IMR-90 (cell line): ENCODE measurements at regions not wholly inside any gene's neighbourhood (a gene's known extent, or its start where the extent isn't known, plus 50 kb on each side); places are given as distances from the start of the nearest gene placed in this dataset.
A peak's percentile ranks its signal among the peaks of the same experiment; 100 is the strongest.

Experiments
- ATAC-seq: fragments of 200-7000 bp; cut with Tn5 transposase; 2 replicates; pipeline ENCODE4 v1.9.1; 2020; ENCODE audit warnings: low read depth, mild to moderate bottlenecking, moderate library complexity
- BruUV-seq: library from RNA; stranded (reverse); fragments of 400-500 nt; replicated peaks from 2 replicates; lab custom pipeline; 2021; lab: Mats Ljungman, UMichigan
- CTCF ChIA-PET: fragments of 300-600 bp; formaldehyde crosslinking; extraction: SDS; loops from one replicate; lab custom pipeline; 2021; ENCODE audit warnings: antibody characterized with exemption; lab: Yijun Ruan, JAX
- POLR2A ChIA-PET: fragments of 300-600 bp; sonication (Branson Sonifier 250); formaldehyde crosslinking; loops from one replicate; lab custom pipeline; 2022; ENCODE audit warnings: antibody characterized with exemption; ENCODE audit not compliant: unreplicated experiment; lab: Charles Lee
- DNase-seq: peaks from one replicate; pipeline ENCODE4 v3.0.0; 2013
- H2AFZ ChIP-seq: replicated peaks from 2 replicates; pipeline ENCODE3; 2013; ENCODE audit warnings: low read length, mild to moderate bottlenecking; ENCODE audit not compliant: poor library complexity
- H2AK5ac ChIP-seq: 2 replicates; pipeline ENCODE4 v1.6.1; 2013; ENCODE audit warnings: low read depth, low read length, inconsistent platforms
- H2AK9ac ChIP-seq: replicated peaks from 2 replicates; pipeline ENCODE3; 2013; ENCODE audit warnings: mild to moderate bottlenecking, low read depth, low read length, moderate library complexity; ENCODE audit not compliant: poor library complexity
- H2BK120ac ChIP-seq: 2 replicates; pipeline ENCODE4 v1.6.1; 2013; ENCODE audit warnings: low read depth, low read length, inconsistent platforms
- H2BK15ac ChIP-seq: 3 replicates; pipeline ENCODE4 v1.6.1; 2013; ENCODE audit warnings: low read depth, low read length, inconsistent platforms
- H2BK20ac ChIP-seq: 2 replicates; pipeline ENCODE4 v1.6.1; 2013; ENCODE audit warnings: low read depth, mild to moderate bottlenecking, inconsistent platforms, low read length, moderate library complexity
- H2BK5ac ChIP-seq: 2 replicates; pipeline ENCODE4 v1.6.1; 2013; ENCODE audit warnings: mild to moderate bottlenecking, low read depth, low read length, inconsistent platforms; ENCODE audit not compliant: poor library complexity, severe bottlenecking
- H3K14ac ChIP-seq: replicated peaks from 2 replicates; pipeline ENCODE4 v1.6.1; 2013; ENCODE audit warnings: low read depth, low read length, inconsistent platforms
- H3K18ac ChIP-seq: 2 replicates; pipeline ENCODE4 v1.6.1; 2013; ENCODE audit warnings: low read depth, low read length, control low read depth
- H3K23ac ChIP-seq: 2 replicates; pipeline ENCODE4 v1.6.1; 2013; ENCODE audit warnings: low read depth, low read length, inconsistent platforms
- H3K27ac ChIP-seq: 2 replicates; pipeline ENCODE4 v1.5.1; 2013; ENCODE audit warnings: mild to moderate bottlenecking, control low read depth, low read length; ENCODE audit not compliant: insufficient read depth
- H3K27me3 ChIP-seq: 2 replicates; pipeline ENCODE4 v1.6.1; 2013; ENCODE audit warnings: low read length; ENCODE audit not compliant: control insufficient read depth, insufficient read depth
- H3K36me3 ChIP-seq: 2 replicates; pipeline ENCODE4 v1.6.1; 2013; ENCODE audit warnings: low read length, mixed read lengths; ENCODE audit not compliant: control insufficient read depth, insufficient read depth
- H3K4ac ChIP-seq: 2 replicates; pipeline ENCODE4 v1.6.1; 2013; ENCODE audit warnings: low read depth, low read length, inconsistent platforms
- H3K4me1 ChIP-seq: 2 replicates; pipeline ENCODE4 v1.6.1; 2013; ENCODE audit warnings: low read length, mixed read lengths; ENCODE audit not compliant: control insufficient read depth, insufficient read depth
- H3K4me2 ChIP-seq: 2 replicates; pipeline ENCODE4 v1.6.1; 2013; ENCODE audit warnings: low read depth, mild to moderate bottlenecking, control low read depth, low read length, moderate library complexity
- H3K4me3 ChIP-seq: 2 replicates; pipeline ENCODE4 v1.5.1; 2013; ENCODE audit warnings: low read depth, mild to moderate bottlenecking, control low read depth, low read length, moderate library complexity; ENCODE audit not compliant: insufficient read depth
- H3K56ac ChIP-seq: 2 replicates; pipeline ENCODE4 v1.6.1; 2013; ENCODE audit warnings: low read length, inconsistent platforms; ENCODE audit not compliant: insufficient read depth; ENCODE audit errors: extremely low read depth
- H3K79me1 ChIP-seq, 2 experiments: 2 replicates each; pipeline ENCODE4 v1.6.1; 2013; ENCODE audit warnings: low read length in 2 of 2, inconsistent platforms in 1 of 2, low read depth in 1 of 2
- H3K9ac ChIP-seq: 2 replicates; pipeline ENCODE4 v1.6.1; 2013; ENCODE audit warnings: low read depth, low read length, control low read depth
- H3K9me1 ChIP-seq: 2 replicates; pipeline ENCODE4 v1.6.1; 2013; ENCODE audit warnings: low read length, inconsistent platforms; ENCODE audit not compliant: insufficient read depth
- H3K9me3 ChIP-seq: 2 replicates; pipeline ENCODE4 v1.6.1; 2013; ENCODE audit warnings: low read length; ENCODE audit not compliant: control insufficient read depth, insufficient read depth
- H4K20me1 ChIP-seq: 2 replicates; pipeline ENCODE4 v1.6.1; 2013; ENCODE audit warnings: low read length, inconsistent platforms; ENCODE audit not compliant: insufficient read depth
- H4K5ac ChIP-seq: 2 replicates; pipeline ENCODE4 v1.6.1; 2013; ENCODE audit warnings: mild to moderate bottlenecking, low read depth, low read length, control low read depth
- H4K8ac ChIP-seq, 2 experiments: 2 replicates each; pipeline ENCODE4 v1.6.1; 2013; ENCODE audit warnings: low read depth in 2 of 2, low read length in 2 of 2, control low read depth in 1 of 2, inconsistent platforms in 1 of 2
- H4K91ac ChIP-seq: 2 replicates; pipeline ENCODE4 v1.6.1; 2013; ENCODE audit warnings: low read depth, low read length, inconsistent platforms; ENCODE audit not compliant: insufficient read depth
- BHLHE40 ChIP-seq: fragments of 150-350 bp; IDR thresholded peaks from 2 replicates; pipeline ENCODE4 v1.6.1; 2016; ENCODE audit warnings: mild to moderate bottlenecking, low read depth, low read length
- CEBPB ChIP-seq: IDR thresholded peaks from 2 replicates; pipeline ENCODE4 v1.6.1; 2012; ENCODE audit warnings: low read depth, low read length, improper control_type of control experiment
- CHD1 ChIP-seq: IDR thresholded peaks from 2 replicates; pipeline ENCODE4 v1.6.1; 2012; ENCODE audit warnings: low read depth, low read length, improper control_type of control experiment
- ELK1 ChIP-seq: fragments of 150-350 bp; IDR thresholded peaks from 2 replicates; pipeline ENCODE4 v1.6.1; 2016; ENCODE audit warnings: low read depth, mild to moderate bottlenecking, low read length, moderate library complexity, borderline replicate concordance
- FOS ChIP-seq: fragments of 150-350 bp; IDR thresholded peaks from 2 replicates; pipeline ENCODE4 v1.6.1; 2016; ENCODE audit warnings: low read depth, low read length
- MAFK ChIP-seq: IDR thresholded peaks from 2 replicates; pipeline ENCODE4 v1.6.1; 2012; ENCODE audit warnings: low read depth, low read length, improper control_type of control experiment
- MAZ ChIP-seq: IDR thresholded peaks from 2 replicates; pipeline ENCODE4 v1.6.1; 2012; ENCODE audit warnings: low read depth, mild to moderate bottlenecking, low read length, improper control_type of control experiment, moderate library complexity, borderline replicate concordance
- MXI1 ChIP-seq: IDR thresholded peaks from 2 replicates; pipeline ENCODE4 v1.6.1; 2012; ENCODE audit warnings: low read depth, mild to moderate bottlenecking, low read length, moderate library complexity, borderline replicate concordance
- NFE2L2 ChIP-seq: fragments of 150-350 bp; IDR thresholded peaks from 2 replicates; pipeline ENCODE4 v1.6.1; 2016; ENCODE audit warnings: low read depth, mild to moderate bottlenecking, low read length
- POLR2A ChIP-seq: IDR thresholded peaks from 2 replicates; pipeline ENCODE4 v1.6.1; 2012; ENCODE audit warnings: mild to moderate bottlenecking, low read depth, low read length
- RAD21 ChIP-seq: IDR thresholded peaks from 2 replicates; pipeline ENCODE4 v1.6.1; 2012; ENCODE audit warnings: low read length, improper control_type of control experiment
- RCOR1 ChIP-seq: IDR thresholded peaks from 2 replicates; pipeline ENCODE4 v1.6.1; 2012; ENCODE audit warnings: mild to moderate bottlenecking, low read length, improper control_type of control experiment; ENCODE audit not compliant: insufficient replicate concordance
- RFX5 ChIP-seq: IDR thresholded peaks from 2 replicates; pipeline ENCODE4 v1.8.0; 2012; ENCODE audit warnings: low read depth, mild to moderate bottlenecking, low read length, moderate library complexity
- SMC3 ChIP-seq: fragments of 150-350 bp; IDR thresholded peaks from 2 replicates; pipeline ENCODE4 v1.6.1; 2016; ENCODE audit warnings: low read depth, mild to moderate bottlenecking, antibody characterized with exemption, low read length, moderate library complexity
- WGBS, 2 experiments: methylation state at CpG; one replicate each; pipeline versions ENCODE4 v1.1.5 to v1.1.7; 2013; ENCODE audit warnings: missing lambda C conversion rate in 2 of 2; ENCODE audit not compliant: insufficient read length in 1 of 2; ENCODE audit errors: extremely low coverage in 2 of 2; 5-methylcytosine and 5-hydroxymethylcytosine counted together
- dilution Hi-C: fragments of 300-500 bp; cut with HindIII; formaldehyde crosslinking; loops from one replicate; pipeline ENCODE4 v1.14.3; 2018; ENCODE audit warnings: low sequenced_read_pairs; ENCODE audit not compliant: unreplicated experiment
- in situ Hi-C: fragments of 300-500 bp; cut with MboI; formaldehyde crosslinking; loops from 3 replicates; pipeline ENCODE4 v1.14.3; 2019; ENCODE audit warnings: low sequenced_read_pairs, inconsistent platforms, mixed read lengths
- intact Hi-C: fragments of 100-400 bp; cut with micrococcal nuclease; formaldehyde crosslinking; loops from 2 replicates; pipeline ENCODE4 v1.10.0; 2022
- TF ChIP-seq, protein P1 (sequence below): fragments of 150-350 bp; IDR thresholded peaks from 2 replicates; pipeline ENCODE4 v1.6.1; 2017; ENCODE audit warnings: mild to moderate bottlenecking, antibody characterized with exemption, low read length, low read depth
- TF ChIP-seq, protein P2 (sequence below): conservative IDR thresholded peaks from 2 replicates; pipeline ENCODE4 v1.5.1; 2012; ENCODE audit warnings: mild to moderate bottlenecking, low read depth, low read length, improper control_type of control experiment

DNA sequence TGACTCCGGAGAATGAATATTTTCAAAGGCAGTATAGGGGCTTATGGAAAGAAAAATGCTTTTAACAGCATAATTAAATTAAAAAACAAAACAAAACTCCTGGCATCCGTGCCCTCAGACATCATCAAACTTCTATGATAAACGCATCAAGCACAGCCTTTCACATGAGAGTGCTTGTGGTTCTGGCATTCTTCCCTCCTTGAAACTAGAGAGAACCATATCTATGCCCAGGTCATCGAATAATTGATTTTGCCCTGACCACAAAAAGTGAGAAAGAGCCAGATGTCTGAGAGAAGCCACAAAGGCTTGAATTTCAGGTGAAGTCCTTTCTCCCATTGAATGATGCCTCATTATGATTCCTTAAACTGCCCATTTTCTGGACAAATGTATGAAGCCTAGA lies 286.8 kb downstream of the CBLL2 start:
- Histone ChIP-seq H2BK5ac (no peak overlapping the region), H3K79me1 (no peaks in the 10 kb centered on the region), H3K9me3 (no peaks in the 10 kb centered on the region), H4K5ac (no peak overlapping the region), H4K20me1 (no peaks in the 10 kb centered on the region), H3K9ac (no peak overlapping the region), H3K4me2 (no peak overlapping the region), H2AFZ (no peak overlapping the region), H2AK5ac (no peak overlapping the region), H3K27ac (no peak overlapping the region), H3K4me1 (no peaks in the 10 kb centered on the region), H2BK15ac (no peak overlapping the region), H3K36me3 (no peaks in the 10 kb centered on the region), H3K4me3 (no peak overlapping the region), H3K27me3 (no peaks in the 10 kb centered on the region), H4K8ac (no peak overlapping the region), H2BK120ac (no peak overlapping the region), H3K18ac (no peak overlapping the region), H2AK9ac (no peak overlapping the region), H3K4ac (no peak overlapping the region), H3K23ac (no peak overlapping the region), H3K14ac (no peak overlapping the region), H4K91ac (no peak overlapping the region), H3K56ac (no peak overlapping the region), H2BK20ac (no peak overlapping the region), H3K9me1 (no peaks in the 10 kb centered on the region)
- BruUV-seq: no TSS peak
- in situ Hi-C loops: no loop called here
- ChIA-PET CTCF (no interaction called here), POLR2A (no interaction called here)
- no peak for ATAC-seq
- intact Hi-C loops: no loop called here
- dilution Hi-C loops: no loop called here
- no peak for TF ChIP-seq RFX5
- no peak for TF ChIP-seq SMC3
- TF ChIP-seq, protein P1, sequence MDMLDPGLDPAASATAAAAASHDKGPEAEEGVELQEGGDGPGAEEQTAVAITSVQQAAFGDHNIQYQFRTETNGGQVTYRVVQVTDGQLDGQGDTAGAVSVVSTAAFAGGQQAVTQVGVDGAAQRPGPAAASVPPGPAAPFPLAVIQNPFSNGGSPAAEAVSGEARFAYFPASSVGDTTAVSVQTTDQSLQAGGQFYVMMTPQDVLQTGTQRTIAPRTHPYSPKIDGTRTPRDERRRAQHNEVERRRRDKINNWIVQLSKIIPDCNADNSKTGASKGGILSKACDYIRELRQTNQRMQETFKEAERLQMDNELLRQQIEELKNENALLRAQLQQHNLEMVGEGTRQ: no peak
- no peak for TF ChIP-seq MXI1
- no peak for TF ChIP-seq MAZ
- TF ChIP-seq NFE2L2: no peak
- no peak for TF ChIP-seq MAFK
- no peak for TF ChIP-seq CHD1
- TF ChIP-seq ELK1: no peak
- no peak for TF ChIP-seq BHLHE40
- TF ChIP-seq CEBPB: no peak
- no peak for TF ChIP-seq POLR2A
- TF ChIP-seq, protein P2, sequence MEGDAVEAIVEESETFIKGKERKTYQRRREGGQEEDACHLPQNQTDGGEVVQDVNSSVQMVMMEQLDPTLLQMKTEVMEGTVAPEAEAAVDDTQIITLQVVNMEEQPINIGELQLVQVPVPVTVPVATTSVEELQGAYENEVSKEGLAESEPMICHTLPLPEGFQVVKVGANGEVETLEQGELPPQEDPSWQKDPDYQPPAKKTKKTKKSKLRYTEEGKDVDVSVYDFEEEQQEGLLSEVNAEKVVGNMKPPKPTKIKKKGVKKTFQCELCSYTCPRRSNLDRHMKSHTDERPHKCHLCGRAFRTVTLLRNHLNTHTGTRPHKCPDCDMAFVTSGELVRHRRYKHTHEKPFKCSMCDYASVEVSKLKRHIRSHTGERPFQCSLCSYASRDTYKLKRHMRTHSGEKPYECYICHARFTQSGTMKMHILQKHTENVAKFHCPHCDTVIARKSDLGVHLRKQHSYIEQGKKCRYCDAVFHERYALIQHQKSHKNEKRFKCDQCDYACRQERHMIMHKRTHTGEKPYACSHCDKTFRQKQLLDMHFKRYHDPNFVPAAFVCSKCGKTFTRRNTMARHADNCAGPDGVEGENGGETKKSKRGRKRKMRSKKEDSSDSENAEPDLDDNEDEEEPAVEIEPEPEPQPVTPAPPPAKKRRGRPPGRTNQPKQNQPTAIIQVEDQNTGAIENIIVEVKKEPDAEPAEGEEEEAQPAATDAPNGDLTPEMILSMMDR: no peak
- TF ChIP-seq FOS: no peak
- no peak for TF ChIP-seq RAD21
- no peak for TF ChIP-seq RCOR1
- no CpG with 5 or more reads among the region's 4 CpGs for WGBS, 2 experiments
- DNase-seq: peak; percentile 19
